22Rv1 (cell line): ENCODE measurements at regions not wholly inside any gene's neighbourhood (a gene's known extent, or its start where the extent isn't known, plus 50 kb on each side); places are given as distances from the start of the nearest gene placed in this dataset.

Source experiments
- H3K27ac ChIP-seq: fragments of 450-650 bp; 2 replicates; pipeline ENCODE4 v1.5.1; 2017
- ZFX ChIP-seq: fragments of 450-650 bp; IDR thresholded peaks from 2 replicates; pipeline ENCODE4 v1.6.1; 2017; ENCODE audit warnings: antibody characterized with exemption, borderline replicate concordance
- TF ChIP-seq, protein P1 (sequence below): fragments of 450-650 bp; IDR thresholded peaks from 2 replicates; pipeline ENCODE4 v1.5.1; 2017; ENCODE audit warnings: mild to moderate bottlenecking

DNA sequence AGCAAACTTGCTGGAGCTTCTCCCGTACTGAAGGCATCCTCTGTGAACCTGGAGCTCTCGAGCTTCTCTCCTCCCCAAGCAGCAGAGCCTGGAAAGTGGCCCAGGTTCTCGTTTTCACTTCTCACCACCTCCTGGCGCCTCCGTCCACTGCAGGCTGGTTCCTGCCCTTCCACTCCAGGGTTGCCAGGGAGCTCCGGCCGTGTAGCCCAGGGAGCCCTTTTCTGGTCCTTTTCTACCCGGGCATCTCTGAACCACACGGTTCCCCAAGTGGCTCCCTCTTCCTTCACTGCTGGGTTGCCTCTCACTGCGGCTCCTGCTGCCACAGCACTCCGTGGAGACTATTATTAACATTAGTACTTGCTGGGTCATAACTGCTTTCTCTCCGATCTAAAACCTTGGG, 208.6 kb upstream of the PPP2R2D start:
- TF ChIP-seq ZFX, result no peak
- TF ChIP-seq, protein P1, sequence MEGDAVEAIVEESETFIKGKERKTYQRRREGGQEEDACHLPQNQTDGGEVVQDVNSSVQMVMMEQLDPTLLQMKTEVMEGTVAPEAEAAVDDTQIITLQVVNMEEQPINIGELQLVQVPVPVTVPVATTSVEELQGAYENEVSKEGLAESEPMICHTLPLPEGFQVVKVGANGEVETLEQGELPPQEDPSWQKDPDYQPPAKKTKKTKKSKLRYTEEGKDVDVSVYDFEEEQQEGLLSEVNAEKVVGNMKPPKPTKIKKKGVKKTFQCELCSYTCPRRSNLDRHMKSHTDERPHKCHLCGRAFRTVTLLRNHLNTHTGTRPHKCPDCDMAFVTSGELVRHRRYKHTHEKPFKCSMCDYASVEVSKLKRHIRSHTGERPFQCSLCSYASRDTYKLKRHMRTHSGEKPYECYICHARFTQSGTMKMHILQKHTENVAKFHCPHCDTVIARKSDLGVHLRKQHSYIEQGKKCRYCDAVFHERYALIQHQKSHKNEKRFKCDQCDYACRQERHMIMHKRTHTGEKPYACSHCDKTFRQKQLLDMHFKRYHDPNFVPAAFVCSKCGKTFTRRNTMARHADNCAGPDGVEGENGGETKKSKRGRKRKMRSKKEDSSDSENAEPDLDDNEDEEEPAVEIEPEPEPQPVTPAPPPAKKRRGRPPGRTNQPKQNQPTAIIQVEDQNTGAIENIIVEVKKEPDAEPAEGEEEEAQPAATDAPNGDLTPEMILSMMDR, result no peak
- H3K27ac ChIP-seq, result no peak overlapping the region

DNA sequence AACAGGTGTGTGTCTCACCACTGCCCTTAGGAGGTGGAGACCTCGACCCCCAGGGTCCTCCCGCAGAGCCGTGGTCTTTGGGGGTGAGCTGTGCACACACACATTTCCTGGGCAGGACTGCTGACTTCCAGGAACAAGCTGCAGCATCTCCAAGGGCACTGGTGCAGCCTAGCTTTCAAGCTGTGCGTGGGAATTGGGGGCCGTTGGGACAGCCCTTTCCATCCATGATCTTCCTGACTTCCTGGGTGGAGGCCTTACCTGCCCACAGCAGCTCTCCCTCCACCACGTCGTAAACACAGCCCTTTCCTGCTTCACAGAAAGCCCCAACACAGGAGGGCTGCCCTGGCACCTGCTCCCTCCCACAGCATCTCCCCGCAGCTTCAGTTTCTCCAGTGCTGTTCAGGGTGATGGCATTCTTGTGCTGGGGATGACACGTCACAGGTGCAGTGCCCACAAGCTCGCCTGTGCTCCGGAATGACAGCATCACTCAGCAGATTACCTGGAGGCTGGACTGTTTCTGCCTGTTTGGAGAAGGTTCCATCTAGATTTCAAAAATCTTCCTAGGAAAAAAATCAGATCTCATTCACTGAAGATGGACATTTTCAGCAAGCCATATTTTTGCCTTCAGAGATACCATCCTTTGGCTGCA, 208.0 kb upstream of the PPP2R2D start:
- H3K27ac ChIP-seq, result no peak overlapping the region
- TF ChIP-seq ZFX, result no peak
- TF ChIP-seq, protein P1, result no peak

DNA sequence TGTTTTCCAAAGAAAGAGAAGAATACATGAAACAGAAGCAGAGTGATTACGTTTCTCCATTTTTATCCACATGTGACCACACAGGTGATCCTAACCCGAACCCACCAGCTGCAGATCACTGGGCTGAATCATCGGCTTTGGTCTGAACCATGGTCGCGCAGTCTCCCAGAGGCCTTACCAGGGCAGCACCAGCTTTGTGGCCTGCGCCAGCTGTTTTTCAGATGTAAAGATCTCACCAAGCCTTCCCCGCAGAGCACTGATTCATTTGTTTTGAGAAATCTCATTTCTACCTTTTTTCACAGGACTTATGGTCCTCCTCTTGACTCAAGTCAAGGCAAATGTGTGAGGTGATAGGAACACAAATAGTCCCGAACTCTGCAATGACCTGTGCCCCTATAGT, 207.0 kb upstream of the PPP2R2D start:
- H3K27ac ChIP-seq, result no peak overlapping the region
- no peak for TF ChIP-seq ZFX
- TF ChIP-seq, protein P1, result no peak

DNA sequence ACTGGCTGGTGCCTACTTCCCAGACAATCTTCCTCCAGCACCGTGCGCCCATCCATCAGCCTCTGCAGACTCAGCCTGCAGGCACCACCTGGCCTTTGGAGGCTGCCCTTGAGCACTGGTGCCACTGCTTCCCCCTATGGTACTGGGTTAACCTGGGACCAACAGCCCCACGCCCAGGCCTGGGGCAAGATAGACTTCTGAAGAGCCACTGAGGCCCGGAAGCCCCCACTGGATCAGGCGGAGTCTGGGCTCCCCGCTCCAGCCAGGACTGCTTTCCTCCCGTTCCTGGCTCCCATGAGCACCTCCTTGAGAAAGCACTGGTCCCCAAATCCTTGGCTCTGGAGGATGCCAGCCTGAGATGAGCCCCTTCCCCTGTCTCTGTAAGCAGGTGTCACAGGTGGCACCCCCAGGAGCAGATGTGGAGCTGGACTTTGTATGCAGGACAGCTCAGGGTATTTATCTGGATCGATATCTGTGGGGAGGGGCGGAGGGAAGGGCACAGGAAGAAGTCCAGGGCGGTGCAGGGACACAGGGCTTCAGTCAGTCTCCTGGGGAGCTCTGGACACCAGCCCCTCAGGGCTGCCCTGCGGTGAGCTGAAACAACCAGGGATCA, 206.5 kb upstream of the PPP2R2D start:
- no peak overlapping the region for H3K27ac ChIP-seq
- TF ChIP-seq, protein P1, result no peak
- TF ChIP-seq ZFX, result no peak

DNA sequence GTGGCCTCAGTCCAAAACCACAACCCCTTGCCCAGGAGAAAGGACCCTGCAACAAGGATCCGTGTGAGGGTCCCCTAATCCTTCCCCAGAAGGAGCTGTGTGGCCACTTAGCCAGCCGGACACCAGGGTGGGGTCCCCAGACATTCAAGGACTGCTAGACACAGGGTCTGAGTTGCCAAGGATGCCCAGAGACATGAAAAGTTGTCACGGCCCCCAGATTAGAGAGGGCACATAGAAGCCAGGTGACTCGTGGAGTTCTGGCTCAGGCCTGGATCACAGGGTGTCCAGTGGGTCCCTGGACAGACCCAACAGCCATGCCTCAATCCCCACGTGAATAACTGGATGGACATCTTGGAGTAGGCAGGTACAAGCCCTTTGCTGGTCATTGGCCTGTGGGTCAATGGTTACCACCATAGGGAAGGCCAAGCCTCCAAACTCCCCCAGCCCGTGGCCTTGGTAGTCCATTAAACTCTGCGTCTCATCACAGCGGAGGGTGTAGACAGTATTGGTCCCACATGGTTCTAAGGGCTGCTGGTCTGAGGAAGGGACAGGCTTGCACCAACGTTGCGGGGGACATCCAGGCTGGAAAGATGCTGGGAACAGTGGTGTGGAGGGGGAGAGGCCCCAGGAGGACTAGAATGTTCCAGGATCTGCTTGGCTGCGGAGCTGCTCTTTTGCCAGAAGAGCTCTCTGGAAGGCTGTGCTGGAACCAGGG, 205.9 kb upstream of the PPP2R2D start:
- TF ChIP-seq, protein P1, result no peak
- TF ChIP-seq ZFX, result no peak
- H3K27ac ChIP-seq, result no peak overlapping the region

DNA sequence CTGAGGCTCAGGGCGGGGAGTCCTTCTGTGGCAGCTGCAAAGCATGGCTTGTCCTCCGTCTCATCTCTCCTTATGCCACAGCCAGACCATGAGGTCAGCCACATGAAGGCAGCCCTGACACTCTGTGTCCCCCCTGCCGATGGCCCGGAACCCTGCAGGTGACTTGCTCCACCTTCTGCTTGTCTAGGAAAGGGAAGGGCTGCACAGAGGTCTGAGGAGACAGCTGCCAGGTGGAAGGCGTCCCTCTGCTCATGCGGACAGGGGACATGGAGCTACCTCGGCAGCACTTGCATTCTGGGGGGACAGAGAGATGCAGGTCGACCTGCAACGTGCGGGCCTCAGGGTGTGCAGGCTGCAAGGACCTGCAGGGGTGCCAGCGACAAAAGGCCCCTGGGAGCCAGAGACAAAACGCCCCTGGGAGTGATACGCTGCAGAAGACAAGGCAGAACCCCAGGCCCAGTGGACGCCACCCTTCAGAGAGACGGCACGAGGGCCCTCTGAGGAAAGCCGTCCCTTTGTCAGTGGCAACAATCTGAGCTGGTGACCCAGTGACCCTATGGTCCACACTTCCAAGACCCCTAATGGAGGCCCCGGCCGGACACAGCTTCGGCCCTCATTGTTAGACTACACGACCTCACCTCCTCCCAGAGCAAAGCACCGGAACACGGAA, 205.2 kb upstream of the PPP2R2D start:
- TF ChIP-seq, protein P1, result no peak
- no peak for TF ChIP-seq ZFX
- H3K27ac ChIP-seq, result no peak overlapping the region
